Mesothelial cell of epicardium (in vitro differentiated cells): ENCODE measurements at regions not wholly inside any gene's neighbourhood (a gene's known extent, or its start where the extent isn't known, plus 50 kb on each side); places are given as distances from the start of the nearest gene placed in this dataset.

Experiments used
- DNase-seq, 2 experiments: peaks; one replicate each; pipeline ENCODE4 v3.0.0; 2021; ENCODE audit warnings: low spot score in 2 of 2; ENCODE audit not compliant: unreplicated experiment in 2 of 2
- H3K27ac Mint-ChIP-seq: 2 replicates; pipeline ENCODE4 v1.8.0; 2021; ENCODE audit warnings: mixed read lengths
- H3K27me3 Mint-ChIP-seq: 2 replicates; pipeline ENCODE4 v1.8.0; 2021; ENCODE audit warnings: low read depth, mixed read lengths
- H3K36me3 Mint-ChIP-seq: 2 replicates; pipeline ENCODE4 v1.8.0; 2021; ENCODE audit warnings: mixed read lengths
- H3K4me1 Mint-ChIP-seq: 2 replicates; pipeline ENCODE4 v1.8.0; 2021; ENCODE audit warnings: mixed read lengths
- H3K4me3 Mint-ChIP-seq: 2 replicates; pipeline ENCODE4 v1.8.0; 2021; ENCODE audit warnings: mild to moderate bottlenecking, moderate library complexity, mixed read lengths
- H3K9me3 Mint-ChIP-seq: 2 replicates; pipeline ENCODE4 v1.8.0; 2021; ENCODE audit warnings: mixed read lengths
- TF ChIP-seq, protein P1 (sequence below): fragments of 200-600 bp; sonication (generic); IDR thresholded peaks from one replicate; pipeline ENCODE4 v1.5.0; 2021; ENCODE audit warnings: antibody characterized with exemption; ENCODE audit not compliant: unreplicated experiment

DNA sequence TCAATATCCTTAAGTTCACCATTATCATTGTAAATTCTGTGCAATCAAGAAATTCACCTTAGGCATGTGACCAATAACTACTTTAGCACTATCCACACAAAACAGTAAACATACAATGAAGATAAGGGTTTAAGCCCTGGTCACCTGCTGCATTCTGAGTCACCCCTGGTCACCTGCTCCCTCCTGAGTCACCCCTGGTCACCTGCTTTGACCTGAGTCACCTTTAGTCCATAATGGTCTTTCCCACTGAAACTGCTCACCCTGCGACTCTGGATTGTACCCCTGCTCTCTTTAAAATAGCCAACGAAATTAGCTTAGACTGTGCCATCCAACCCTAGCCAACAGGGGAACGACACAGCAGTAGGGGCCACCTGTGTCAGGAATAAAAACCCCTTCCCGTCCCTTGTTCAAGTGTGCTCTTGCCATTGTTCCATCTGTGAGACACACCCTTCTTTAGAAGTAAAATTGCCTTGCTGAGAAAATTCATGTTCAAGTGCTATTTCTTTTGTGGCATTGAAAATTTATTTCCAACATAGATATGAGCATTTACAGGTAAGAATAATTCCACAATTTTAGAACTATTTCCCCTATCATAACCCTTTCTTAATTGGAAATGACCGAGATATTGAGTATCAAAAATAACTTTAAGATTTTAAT is 902.8 kb downstream of the DSC3 start:
- Mint-ChIP-seq H3K36me3 (no peaks in the 10 kb centered on the region), H3K4me1 (no peaks in the 10 kb centered on the region), H3K27me3 (peaks cover 3% of the 10 kb centered on the region), H3K4me3 (no peak overlapping the region), H3K9me3 (peaks cover 28% of the 10 kb centered on the region), H3K27ac (no peak overlapping the region)
- no peak for DNase-seq
- TF ChIP-seq, protein P1, sequence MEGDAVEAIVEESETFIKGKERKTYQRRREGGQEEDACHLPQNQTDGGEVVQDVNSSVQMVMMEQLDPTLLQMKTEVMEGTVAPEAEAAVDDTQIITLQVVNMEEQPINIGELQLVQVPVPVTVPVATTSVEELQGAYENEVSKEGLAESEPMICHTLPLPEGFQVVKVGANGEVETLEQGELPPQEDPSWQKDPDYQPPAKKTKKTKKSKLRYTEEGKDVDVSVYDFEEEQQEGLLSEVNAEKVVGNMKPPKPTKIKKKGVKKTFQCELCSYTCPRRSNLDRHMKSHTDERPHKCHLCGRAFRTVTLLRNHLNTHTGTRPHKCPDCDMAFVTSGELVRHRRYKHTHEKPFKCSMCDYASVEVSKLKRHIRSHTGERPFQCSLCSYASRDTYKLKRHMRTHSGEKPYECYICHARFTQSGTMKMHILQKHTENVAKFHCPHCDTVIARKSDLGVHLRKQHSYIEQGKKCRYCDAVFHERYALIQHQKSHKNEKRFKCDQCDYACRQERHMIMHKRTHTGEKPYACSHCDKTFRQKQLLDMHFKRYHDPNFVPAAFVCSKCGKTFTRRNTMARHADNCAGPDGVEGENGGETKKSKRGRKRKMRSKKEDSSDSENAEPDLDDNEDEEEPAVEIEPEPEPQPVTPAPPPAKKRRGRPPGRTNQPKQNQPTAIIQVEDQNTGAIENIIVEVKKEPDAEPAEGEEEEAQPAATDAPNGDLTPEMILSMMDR, result no peak

DNA sequence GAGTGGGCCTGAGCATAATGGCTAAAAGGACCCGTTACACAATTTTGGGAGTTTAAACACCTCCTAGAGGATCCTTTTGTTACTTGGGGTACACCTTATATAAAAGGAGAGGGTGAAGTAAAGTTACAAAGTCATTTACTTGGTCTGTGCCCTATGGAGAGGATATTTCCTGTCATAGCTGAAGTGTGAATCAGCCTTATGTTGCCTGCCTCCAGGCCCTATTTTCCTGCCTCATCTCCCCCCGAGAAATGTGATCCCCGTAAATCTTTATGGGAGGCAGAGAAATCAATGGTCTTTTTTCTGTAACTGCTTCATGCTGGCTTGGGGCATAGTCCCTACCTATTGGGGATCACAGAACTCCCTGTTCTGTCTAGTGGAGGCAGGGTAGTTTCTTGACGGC is 906.6 kb downstream of the DSC3 start:
- Mint-ChIP-seq H3K4me3 (no peak overlapping the region), H3K36me3 (no peaks in the 10 kb centered on the region), H3K27me3 (no peaks in the 10 kb centered on the region), H3K4me1 (no peaks in the 10 kb centered on the region), H3K27ac (no peak overlapping the region), H3K9me3 (peaks cover 18% of the 10 kb centered on the region)
- TF ChIP-seq, protein P1, result no peak
- DNase-seq, result no peak

DNA sequence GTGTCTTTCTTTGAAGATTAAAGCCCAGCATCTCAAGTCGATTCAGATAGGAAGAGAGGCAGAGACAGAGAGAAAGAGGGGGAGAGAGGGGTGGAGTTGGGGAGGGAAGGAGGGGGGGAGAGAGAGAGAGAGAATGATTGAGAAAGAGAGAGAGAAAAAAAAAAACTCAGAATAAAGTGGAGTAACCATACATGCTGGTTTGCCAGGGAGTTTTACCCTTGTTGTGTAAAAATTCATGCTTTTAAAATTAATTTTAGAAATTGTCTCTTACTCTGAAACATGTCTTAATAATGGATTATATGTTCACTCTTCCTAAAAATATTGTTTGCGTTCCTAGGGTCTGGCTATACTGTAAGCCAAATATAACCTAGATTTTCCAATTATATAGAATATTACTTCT is 908.5 kb downstream of the DSC3 start:
- no peak overlapping the region for H3K27ac Mint-ChIP-seq
- no peaks in the 10 kb centered on the region for H3K4me1 Mint-ChIP-seq
- H3K4me3 Mint-ChIP-seq, result no peak overlapping the region
- H3K9me3 Mint-ChIP-seq, result peaks cover 7% of the 10 kb centered on the region
- H3K27me3 Mint-ChIP-seq, result no peaks in the 10 kb centered on the region
- no peak for DNase-seq
- TF ChIP-seq, protein P1, result no peak
- H3K36me3 Mint-ChIP-seq, result no peaks in the 10 kb centered on the region

- Mint-ChIP-seq H3K27me3 (no peaks in the 10 kb centered on the region), H3K27ac (no peak overlapping the region), H3K9me3 (peaks cover 7% of the 10 kb centered on the region), H3K4me1 (no peaks in the 10 kb centered on the region), H3K36me3 (no peaks in the 10 kb centered on the region), H3K4me3 (no peak overlapping the region)
- no peak for DNase-seq
- TF ChIP-seq, protein P1, result no peak
These were observed 909.6 kb downstream of the DSC3 start for GRCh38 chr18:30132959-30133358.

DNA sequence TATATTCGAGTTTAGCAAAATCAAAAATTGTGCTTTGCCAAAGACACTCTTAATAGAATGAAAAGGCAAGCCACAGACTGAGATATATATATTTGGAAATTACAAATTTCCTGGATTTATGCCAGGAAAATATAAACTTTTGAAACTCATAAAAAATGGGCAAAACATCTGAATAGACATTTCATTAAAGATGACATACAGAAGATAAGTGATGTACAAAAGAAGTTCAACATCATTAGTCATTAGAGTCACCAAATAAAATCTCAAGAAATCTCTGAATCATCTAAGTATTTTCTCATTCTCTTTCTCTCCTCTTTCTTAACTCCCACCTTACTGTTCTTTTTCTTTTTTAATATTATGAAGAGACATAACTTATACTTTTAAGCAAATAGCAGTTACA is 921.1 kb downstream of the DSC3 start:
- Mint-ChIP-seq H3K27me3 (no peaks in the 10 kb centered on the region), H3K4me3 (no peak overlapping the region), H3K27ac (no peak overlapping the region), H3K9me3 (peaks cover 14% of the 10 kb centered on the region), H3K4me1 (no peaks in the 10 kb centered on the region), H3K36me3 (peaks cover 2% of the 10 kb centered on the region)
- TF ChIP-seq, protein P1, result no peak
- DNase-seq, result no peak

DNA sequence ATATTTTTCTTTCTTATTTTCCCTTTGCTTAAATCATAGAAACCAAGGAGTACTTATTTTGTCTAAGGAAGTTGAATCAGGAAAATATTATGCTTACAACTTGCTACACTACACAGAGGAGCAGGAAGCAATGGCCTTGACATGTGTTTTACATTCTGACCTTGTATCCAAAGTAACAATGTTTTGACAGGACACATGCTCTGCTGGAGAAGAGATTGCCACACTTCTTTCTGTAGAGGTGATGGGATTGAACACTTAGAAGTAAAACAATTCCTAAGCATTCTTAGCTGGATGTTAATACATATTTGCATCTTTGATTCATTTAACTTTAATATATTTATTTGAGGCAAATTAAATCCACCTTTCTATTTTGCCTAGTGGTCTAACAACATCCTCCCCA is 929.1 kb downstream of the DSC3 start:
- no peaks in the 10 kb centered on the region for H3K4me1 Mint-ChIP-seq
- TF ChIP-seq, protein P1, result no peak
- no peak overlapping the region for H3K4me3 Mint-ChIP-seq
- H3K27me3 Mint-ChIP-seq, result no peaks in the 10 kb centered on the region
- H3K36me3 Mint-ChIP-seq, result no peaks in the 10 kb centered on the region
- DNase-seq, result no peak
- H3K27ac Mint-ChIP-seq, result no peak overlapping the region
- peaks cover 6% of the 10 kb centered on the region for H3K9me3 Mint-ChIP-seq
